ENCODE measurements at regions not wholly inside any gene's neighbourhood (a gene's known extent, or its start where the extent isn't known, plus 50 kb on each side); places are given as distances from the start of the nearest gene placed in this dataset.

DNA sequence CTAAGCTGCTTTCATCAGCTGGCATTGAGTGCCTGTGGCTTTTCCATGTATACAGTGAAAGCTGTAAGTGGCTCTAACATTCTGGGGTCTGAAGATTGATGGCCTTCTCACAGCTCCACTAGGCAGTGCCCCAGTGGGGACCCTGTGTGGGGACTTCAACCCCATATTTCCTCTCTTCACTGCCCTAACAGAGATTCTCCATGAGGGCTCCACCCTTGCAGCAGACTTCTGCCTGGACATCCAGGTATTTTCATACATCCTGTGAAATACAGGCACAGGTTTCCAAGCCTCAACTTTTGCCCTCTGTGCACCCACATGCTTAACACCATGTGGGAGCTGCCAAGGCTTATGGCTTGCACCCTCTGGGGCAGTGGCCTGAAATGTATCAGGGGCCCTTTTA lies 188.2 kb upstream of the SYT4 start:
- Histone ChIP-seq H3K27ac (ENCODE audit: extremely low read depth, low read depth, low read length) (no peak overlapping the region), H3K9me3 (ENCODE audit: control insufficient read depth, insufficient read depth, low read depth, low read length) (no peaks in the 10 kb centered on the region), H3K4me3 (ENCODE audit: low read depth, low read length) (no peak overlapping the region), H3K36me3 (ENCODE audit: control insufficient read depth in 2 of 2, insufficient read depth in 1 of 2, low read length in 2 of 2) (no peaks in the 10 kb centered on the region), H3K4me1 (ENCODE audit: control insufficient read depth, insufficient read depth, low read length) (no peaks in the 10 kb centered on the region)
- POLR2A ChIA-PET = no interaction called here
- CTCF ChIA-PET = no interaction called here
- TF ChIP-seq, protein P1, sequence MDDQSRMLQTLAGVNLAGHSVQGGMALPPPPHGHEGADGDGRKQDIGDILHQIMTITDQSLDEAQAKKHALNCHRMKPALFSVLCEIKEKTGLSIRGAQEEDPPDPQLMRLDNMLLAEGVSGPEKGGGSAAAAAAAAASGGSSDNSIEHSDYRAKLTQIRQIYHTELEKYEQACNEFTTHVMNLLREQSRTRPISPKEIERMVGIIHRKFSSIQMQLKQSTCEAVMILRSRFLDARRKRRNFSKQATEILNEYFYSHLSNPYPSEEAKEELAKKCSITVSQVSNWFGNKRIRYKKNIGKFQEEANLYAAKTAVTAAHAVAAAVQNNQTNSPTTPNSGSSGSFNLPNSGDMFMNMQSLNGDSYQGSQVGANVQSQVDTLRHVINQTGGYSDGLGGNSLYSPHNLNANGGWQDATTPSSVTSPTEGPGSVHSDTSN (CRISPR knock-in tag; IDR thresholded peaks at IDR 0.05) = no peak
- TF ChIP-seq TRIM28 (IDR thresholded peaks at IDR 0.05; ENCODE audit: borderline replicate concordance, low read length) (no peak; the same call in 1 of the 2 replicates), TSHZ1 (tag by site-specific recombination; IDR thresholded peaks at IDR 0.05; ENCODE audit: borderline replicate concordance) (no peak), MZF1 (tag by site-specific recombination; IDR thresholded peaks at IDR 0.05; ENCODE audit: borderline replicate concordance) (no peak), SETDB1 (IDR thresholded peaks at IDR 0.05; ENCODE audit: insufficient read length, low read length) (peak; percentile 67)

GRCh38 chr18:43471873-43472272 lies 194.6 kb upstream of the SYT4 start:
- H3K27ac ChIP-seq (ENCODE audit: extremely low read depth, low read depth, low read length) = no peak overlapping the region
- H3K36me3 ChIP-seq (ENCODE audit: control insufficient read depth in 2 of 2, insufficient read depth in 1 of 2, low read length in 2 of 2) = no peaks in the 10 kb centered on the region
- POLR2A ChIA-PET = no interaction called here
- no peak overlapping the region for H3K4me3 ChIP-seq (ENCODE audit: low read depth, low read length)
- H3K4me1 ChIP-seq (ENCODE audit: control insufficient read depth, insufficient read depth, low read length) = no peaks in the 10 kb centered on the region
- TF ChIP-seq ZNF335 (tag by site-specific recombination; conservative IDR thresholded peaks at IDR 0.05) (no peak), ZNF433 (tag by site-specific recombination; IDR thresholded peaks at IDR 0.05; ENCODE audit: low read depth) (no peak)
- CTCF ChIA-PET = no interaction called here
- H3K9me3 ChIP-seq (ENCODE audit: control insufficient read depth, insufficient read depth, low read depth, low read length) = no peaks in the 10 kb centered on the region

GRCh38 chr18:43481069-43481468 lies 203.8 kb upstream of the SYT4 start:
- Histone ChIP-seq H3K4me3 (ENCODE audit: low read depth, low read length) (no peak overlapping the region), H3K4me1 (ENCODE audit: control insufficient read depth, insufficient read depth, low read length) (no peaks in the 10 kb centered on the region), H3K9me3 (ENCODE audit: control insufficient read depth, insufficient read depth, low read depth, low read length) (no peaks in the 10 kb centered on the region), H3K36me3 (ENCODE audit: control insufficient read depth in 2 of 2, insufficient read depth in 1 of 2, low read length in 2 of 2) (no peaks in the 10 kb centered on the region), H3K27ac (ENCODE audit: extremely low read depth, low read depth, low read length) (no peak overlapping the region)
- POLR2A ChIA-PET = no interaction called here
- CTCF ChIA-PET = interaction anchor here (0.5 kb wide), 1 partner anchor 785 kb away, joined by 5 read pairs; no protein-coding TSS in a partner anchor
- TF ChIP-seq ZNF624 (tag by site-specific recombination; IDR thresholded peaks at IDR 0.05) (no peak), ZNF600 (tag by site-specific recombination; IDR thresholded peaks at IDR 0.05) (no peak), ZBTB6 (tag by site-specific recombination; IDR thresholded peaks at IDR 0.05) (no peak), ZNF654 (tag by site-specific recombination; IDR thresholded peaks at IDR 0.05; ENCODE audit: low read depth) (no peak), ZNF146 (tag by site-specific recombination; IDR thresholded peaks at IDR 0.05) (no peak), EGR2 (tag by site-specific recombination; IDR thresholded peaks at IDR 0.05; ENCODE audit: low read depth) (no peak), ZNF114 (tag by site-specific recombination; IDR thresholded peaks at IDR 0.05) (no peak), ZNF157 (tag by site-specific recombination; IDR thresholded peaks at IDR 0.05) (no peak), ZNF132 (tag by site-specific recombination; IDR thresholded peaks at IDR 0.05; ENCODE audit: borderline replicate concordance) (no peak), ZNF311 (tag by site-specific recombination; IDR thresholded peaks at IDR 0.05; ENCODE audit: borderline replicate concordance) (no peak), ZNF747 (tag by site-specific recombination; IDR thresholded peaks at IDR 0.05) (no peak), ZNF394 (tag by site-specific recombination; IDR thresholded peaks at IDR 0.05; ENCODE audit: borderline replicate concordance) (no peak), ZBTB26 (tag by site-specific recombination; optimal IDR thresholded peaks at IDR 0.05) (no peak), ZNF623 (tag by site-specific recombination; IDR thresholded peaks at IDR 0.05) (no peak), ZNF501 (tag by site-specific recombination; IDR thresholded peaks at IDR 0.05) (no peak), ZNF214 (tag by site-specific recombination; IDR thresholded peaks at IDR 0.05; ENCODE audit: borderline replicate concordance) (no peak)
- TF ChIP-seq, protein P2, sequence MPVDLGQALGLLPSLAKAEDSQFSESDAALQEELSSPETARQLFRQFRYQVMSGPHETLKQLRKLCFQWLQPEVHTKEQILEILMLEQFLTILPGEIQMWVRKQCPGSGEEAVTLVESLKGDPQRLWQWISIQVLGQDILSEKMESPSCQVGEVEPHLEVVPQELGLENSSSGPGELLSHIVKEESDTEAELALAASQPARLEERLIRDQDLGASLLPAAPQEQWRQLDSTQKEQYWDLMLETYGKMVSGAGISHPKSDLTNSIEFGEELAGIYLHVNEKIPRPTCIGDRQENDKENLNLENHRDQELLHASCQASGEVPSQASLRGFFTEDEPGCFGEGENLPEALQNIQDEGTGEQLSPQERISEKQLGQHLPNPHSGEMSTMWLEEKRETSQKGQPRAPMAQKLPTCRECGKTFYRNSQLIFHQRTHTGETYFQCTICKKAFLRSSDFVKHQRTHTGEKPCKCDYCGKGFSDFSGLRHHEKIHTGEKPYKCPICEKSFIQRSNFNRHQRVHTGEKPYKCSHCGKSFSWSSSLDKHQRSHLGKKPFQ (tag by site-specific recombination; IDR thresholded peaks at IDR 0.05) = no peak

All from HEK293 (cell line).